ENCODE measurements at regions not wholly inside any gene's neighbourhood (a gene's known extent, or its start where the extent isn't known, plus 50 kb on each side); places are given as distances from the start of the nearest gene placed in this dataset.

GRCh38 chr16:85399583-85400284 lies 213.4 kb upstream of the GSE1 start (continued):
- TF ChIP-seq, protein P1, sequence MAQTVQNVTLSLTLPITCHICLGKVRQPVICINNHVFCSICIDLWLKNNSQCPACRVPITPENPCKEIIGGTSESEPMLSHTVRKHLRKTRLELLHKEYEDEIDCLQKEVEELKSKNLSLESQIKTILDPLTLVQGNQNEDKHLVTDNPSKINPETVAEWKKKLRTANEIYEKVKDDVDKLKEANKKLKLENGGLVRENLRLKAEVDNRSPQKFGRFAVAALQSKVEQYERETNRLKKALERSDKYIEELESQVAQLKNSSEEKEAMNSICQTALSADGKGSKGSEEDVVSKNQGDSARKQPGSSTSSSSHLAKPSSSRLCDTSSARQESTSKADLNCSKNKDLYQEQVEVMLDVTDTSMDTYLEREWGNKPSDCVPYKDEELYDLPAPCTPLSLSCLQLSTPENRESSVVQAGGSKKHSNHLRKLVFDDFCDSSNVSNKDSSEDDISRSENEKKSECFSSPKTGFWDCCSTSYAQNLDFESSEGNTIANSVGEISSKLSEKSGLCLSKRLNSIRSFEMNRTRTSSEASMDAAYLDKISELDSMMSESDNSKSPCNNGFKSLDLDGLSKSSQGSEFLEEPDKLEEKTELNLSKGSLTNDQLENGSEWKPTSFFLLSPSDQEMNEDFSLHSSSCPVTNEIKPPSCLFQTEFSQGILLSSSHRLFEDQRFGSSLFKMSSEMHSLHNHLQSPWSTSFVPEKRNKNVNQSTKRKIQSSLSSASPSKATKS (CRISPR knock-in tag; IDR thresholded peaks at IDR 0.05), result no peak
- TF ChIP-seq HNF1B (CRISPR knock-in tag; IDR thresholded peaks at IDR 0.05), result no peak
- TF ChIP-seq MAFF (IDR thresholded peaks at IDR 0.05; ENCODE audit: low read depth, low read length), result no peak
- no peak for TF ChIP-seq ZNF407 (CRISPR knock-in tag; IDR thresholded peaks at IDR 0.05; ENCODE audit: not compliant biosample characterization)
- TF ChIP-seq FOXC1 (CRISPR knock-in tag; IDR thresholded peaks at IDR 0.05; ENCODE audit: borderline replicate concordance), result no peak
- no peak for TF ChIP-seq SIX1 (CRISPR knock-in tag; IDR thresholded peaks at IDR 0.05; ENCODE audit: borderline replicate concordance)
- TF ChIP-seq TFDP1 (CRISPR knock-in tag; IDR thresholded peaks at IDR 0.05; ENCODE audit: borderline replicate concordance), result no peak
- TF ChIP-seq, protein P2, sequence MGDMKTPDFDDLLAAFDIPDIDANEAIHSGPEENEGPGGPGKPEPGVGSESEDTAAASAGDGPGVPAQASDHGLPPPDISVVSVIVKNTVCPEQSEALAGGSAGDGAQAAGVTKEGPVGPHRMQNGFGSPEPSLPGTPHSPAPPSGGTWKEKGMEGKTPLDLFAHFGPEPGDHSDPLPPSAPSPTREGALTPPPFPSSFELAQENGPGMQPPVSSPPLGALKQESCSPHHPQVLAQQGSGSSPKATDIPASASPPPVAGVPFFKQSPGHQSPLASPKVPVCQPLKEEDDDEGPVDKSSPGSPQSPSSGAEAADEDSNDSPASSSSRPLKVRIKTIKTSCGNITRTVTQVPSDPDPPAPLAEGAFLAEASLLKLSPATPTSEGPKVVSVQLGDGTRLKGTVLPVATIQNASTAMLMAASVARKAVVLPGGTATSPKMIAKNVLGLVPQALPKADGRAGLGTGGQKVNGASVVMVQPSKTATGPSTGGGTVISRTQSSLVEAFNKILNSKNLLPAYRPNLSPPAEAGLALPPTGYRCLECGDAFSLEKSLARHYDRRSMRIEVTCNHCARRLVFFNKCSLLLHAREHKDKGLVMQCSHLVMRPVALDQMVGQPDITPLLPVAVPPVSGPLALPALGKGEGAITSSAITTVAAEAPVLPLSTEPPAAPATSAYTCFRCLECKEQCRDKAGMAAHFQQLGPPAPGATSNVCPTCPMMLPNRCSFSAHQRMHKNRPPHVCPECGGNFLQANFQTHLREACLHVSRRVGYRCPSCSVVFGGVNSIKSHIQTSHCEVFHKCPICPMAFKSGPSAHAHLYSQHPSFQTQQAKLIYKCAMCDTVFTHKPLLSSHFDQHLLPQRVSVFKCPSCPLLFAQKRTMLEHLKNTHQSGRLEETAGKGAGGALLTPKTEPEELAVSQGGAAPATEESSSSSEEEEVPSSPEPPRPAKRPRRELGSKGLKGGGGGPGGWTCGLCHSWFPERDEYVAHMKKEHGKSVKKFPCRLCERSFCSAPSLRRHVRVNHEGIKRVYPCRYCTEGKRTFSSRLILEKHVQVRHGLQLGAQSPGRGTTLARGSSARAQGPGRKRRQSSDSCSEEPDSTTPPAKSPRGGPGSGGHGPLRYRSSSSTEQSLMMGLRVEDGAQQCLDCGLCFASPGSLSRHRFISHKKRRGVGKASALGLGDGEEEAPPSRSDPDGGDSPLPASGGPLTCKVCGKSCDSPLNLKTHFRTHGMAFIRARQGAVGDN (CRISPR knock-in tag; IDR thresholded peaks at IDR 0.05), result peak; percentile 64
- TF ChIP-seq YEATS4 (CRISPR knock-in tag; IDR thresholded peaks at IDR 0.05; ENCODE audit: borderline replicate concordance), result no peak
- TF ChIP-seq SPEN (CRISPR knock-in tag; IDR thresholded peaks at IDR 0.05; ENCODE audit: low read depth), result no peak
